Inferior parietal cortex (tissue), 1 donor: ENCODE measurements at regions not wholly inside any gene's neighbourhood (a gene's known extent, or its start where the extent isn't known, plus 50 kb on each side); places are given as distances from the start of the nearest gene placed in this dataset.

ENCODE experiments used
- DNase-seq: peaks from one replicate; pipeline ENCODE4 v3.0.0-alpha.2; 2016; ENCODE audit errors: extremely low spot score

- no peak for DNase-seq
Observed at GRCh38 chr14:101025696-101026095, 122.2 kb upstream of the RTL1 start.

GRCh38 chr14:101026341-101026740 is 122.8 kb upstream of the RTL1 start:
- no peak for DNase-seq

- DNase-seq, result no peak
Observed at GRCh38 chr14:101027291-101027690, 123.8 kb upstream of the RTL1 start.

GRCh38 chr14:101027966-101028365 is 124.4 kb upstream of the RTL1 start:
- DNase-seq, result no peak

GRCh38 chr14:101028971-101029667 is 125.6 kb upstream of the RTL1 start:
- no peak for DNase-seq

- DNase-seq, result no peak
Observed at GRCh38 chr14:101029668-101030290, 126.3 kb upstream of the RTL1 start.

GRCh38 chr14:101030586-101030985 is 127.1 kb upstream of the RTL1 start:
- DNase-seq, result no peak

DNA sequence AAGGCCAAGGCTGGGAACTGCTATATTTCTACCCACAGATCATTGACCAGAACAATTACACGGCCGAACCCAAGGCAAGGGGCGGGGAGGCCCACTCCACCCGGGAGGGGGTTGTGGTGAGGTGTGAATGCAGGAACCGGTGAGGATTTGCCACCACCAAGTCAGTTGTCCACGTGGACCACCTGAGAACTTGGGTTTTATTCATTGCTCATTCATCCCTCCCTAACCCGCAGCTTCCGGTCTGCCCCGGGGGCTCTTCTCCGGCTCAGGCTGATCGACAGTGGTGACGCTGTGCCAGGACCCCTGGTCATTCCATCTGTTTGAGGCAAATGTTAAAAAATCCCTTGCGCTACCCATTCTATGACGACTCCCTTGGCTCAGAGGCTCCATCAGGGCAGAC is 127.7 kb upstream of the RTL1 start:
- no peak for DNase-seq

DNA sequence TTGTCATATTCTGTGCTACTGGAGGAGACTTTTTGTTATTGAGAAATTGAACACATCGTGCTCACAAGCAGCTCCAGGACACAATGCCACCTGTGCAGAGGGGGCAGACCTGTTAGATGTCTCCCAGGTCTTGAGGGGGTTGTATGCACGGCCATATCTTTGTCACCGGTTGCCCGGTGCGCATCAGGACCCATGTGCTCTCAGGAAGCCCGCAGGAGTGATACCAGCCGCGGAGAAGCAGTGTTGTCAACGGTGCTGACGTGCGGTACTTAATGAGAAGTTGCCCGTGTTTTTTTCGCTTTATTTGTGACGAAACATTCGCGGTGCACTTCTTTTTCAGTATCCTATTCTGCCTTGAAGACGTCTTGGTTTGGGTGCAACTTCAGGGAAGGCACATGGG is 128.2 kb upstream of the RTL1 start:
- no peak for DNase-seq

- no peak for DNase-seq
Observed at GRCh38 chr14:101032433-101032832, 128.9 kb upstream of the RTL1 start.

DNA sequence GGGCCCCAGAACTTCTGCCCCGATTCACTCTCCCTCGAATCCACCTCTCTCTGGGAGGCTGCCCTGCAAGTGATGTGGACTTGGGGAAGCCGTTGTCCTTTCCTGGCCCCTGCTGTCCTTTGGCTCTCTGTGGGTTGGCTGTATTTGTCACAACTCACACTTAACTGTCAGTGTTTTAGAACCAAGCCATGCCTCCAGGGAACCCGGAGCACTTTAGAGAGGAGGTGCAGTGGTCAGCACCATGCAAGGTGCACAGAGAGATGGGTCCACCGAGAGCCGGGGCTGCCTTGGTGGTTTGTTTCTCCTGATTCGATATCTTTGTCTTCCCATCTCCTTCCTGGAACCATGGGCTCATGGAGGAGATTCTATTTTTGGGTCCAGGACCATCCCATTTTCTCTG is 129.5 kb upstream of the RTL1 start:
- no peak for DNase-seq

DNA sequence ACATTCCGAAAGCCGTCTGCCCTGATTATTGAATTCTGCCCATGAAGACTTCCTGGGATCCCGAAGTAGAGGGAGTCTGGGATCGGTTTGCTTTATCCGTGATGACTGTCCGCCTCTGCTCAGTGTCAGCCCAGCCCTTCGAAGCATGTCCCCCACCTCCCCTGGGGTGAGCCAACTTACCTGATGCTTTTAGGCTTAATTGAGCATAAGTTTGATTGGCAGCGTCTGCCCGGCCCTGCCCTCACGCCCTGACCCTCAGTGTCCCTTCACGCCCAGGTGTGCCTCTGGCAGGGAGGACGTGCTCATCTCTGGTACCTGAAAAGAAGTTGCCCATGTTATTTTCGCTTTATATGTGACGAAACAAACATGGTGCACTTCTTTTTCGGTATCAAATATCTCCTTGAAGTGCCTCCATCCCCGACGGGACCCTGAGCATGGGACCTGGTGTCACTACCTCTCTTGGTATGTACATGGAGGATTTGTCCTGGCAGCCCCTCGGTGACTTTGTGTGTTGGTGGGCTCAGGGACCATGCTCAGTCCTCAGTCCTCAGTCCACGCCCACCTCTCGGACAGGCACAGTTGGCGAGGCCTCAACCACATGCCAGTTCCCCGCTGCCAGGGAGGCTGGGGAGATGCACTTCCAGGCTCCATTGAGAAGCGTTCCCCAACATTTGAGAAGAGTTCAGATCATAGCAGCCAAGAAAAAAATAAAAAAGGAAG is 130.1 kb upstream of the RTL1 start:
- DNase-seq, result no peak

GRCh38 chr14:101034986-101035385 is 131.5 kb upstream of the RTL1 start:
- DNase-seq, result no peak

DNA sequence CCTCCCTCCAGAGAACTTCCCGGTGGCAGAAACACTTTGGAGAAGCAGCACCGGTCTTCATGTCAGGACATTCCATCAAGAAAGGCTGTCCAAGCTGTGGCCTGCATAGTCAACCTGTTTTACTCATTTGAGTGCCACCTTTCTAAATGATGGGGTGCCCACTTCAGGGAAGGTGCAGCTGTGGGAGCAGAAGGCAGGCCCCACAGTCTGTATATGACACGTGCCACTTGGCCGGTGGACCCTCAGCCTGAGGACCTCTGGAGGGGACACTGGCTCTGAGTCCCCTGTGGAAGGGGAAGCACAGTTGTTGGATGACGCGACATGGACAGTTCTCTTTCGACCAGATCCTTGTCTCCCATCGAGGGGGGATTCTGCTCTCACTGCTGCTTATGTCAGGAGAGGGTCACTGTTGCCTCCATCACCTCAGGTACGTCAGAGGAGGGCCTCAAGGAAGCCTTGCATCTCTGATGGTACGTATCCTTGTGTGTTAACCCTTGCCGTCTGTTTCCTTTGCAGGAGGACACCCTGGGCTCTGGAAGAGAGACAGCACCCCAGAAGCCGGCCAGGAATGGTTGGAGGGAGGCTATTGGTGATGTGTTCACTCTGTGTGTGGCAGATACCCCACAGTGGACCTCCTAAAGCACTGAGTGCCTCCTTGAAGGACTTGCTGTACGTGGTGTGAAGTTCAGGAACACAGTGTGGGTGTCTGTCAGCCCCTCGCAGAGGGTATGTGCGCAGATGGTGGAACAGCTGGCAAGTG is 132.1 kb upstream of the RTL1 start:
- DNase-seq, result no peak

- no peak for DNase-seq
Observed at GRCh38 chr14:101037021-101037817, 133.7 kb upstream of the RTL1 start.

DNA sequence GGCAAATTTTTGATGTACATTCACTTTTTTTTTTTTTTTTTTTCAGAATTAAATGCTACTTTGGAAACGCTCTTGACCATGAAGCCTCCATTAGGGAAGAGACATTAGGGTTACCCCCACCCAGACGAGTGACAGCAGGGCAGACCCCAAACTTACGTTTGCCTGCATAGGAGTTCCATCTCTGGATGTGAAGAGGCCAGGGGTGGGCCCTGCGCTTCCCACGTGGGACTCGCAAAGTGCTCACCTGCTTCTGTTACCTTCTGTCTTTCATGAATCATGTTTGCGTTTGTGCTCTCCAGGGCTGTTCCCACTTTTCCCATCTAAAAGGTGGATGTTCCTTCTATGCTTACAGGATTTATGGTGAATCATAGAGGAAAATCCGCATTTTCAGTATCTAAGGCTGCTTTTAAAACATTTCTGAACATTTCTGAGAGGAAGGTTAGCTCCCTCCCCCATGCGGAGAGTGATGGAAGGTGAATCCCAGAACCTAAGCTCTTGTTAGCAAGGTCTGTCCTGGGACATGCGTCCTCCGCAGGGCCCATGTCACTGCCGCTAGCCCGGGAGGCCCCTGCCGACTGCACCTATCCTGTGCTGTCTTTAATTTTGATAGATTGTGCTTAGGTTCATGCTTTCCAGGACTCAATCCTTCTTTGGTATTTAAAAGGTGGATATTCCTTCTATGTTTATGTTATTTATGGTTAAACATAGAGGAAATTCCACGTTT is 135.7 kb upstream of the RTL1 start:
- no peak for DNase-seq

GRCh38 chr14:101039755-101040138 is 136.2 kb upstream of the RTL1 start:
- no peak for DNase-seq

- DNase-seq, result no peak
Observed at GRCh38 chr14:101040538-101041442, 137.3 kb upstream of the RTL1 start.

- DNase-seq, result no peak
Observed at GRCh38 chr14:101043891-101044290, 140.4 kb upstream of the RTL1 start.

GRCh38 chr14:101044741-101045140 is 141.2 kb upstream of the RTL1 start:
- DNase-seq, result no peak
